HG03521 (cell line): ENCODE measurements at regions not wholly inside any gene's neighbourhood (a gene's known extent, or its start where the extent isn't known, plus 50 kb on each side); places are given as distances from the start of the nearest gene placed in this dataset.

Experiments used
- ATAC-seq: cut with Tn5 transposase; IDR thresholded peaks from one replicate; pipeline ENCODE4 v1.9.1; 2021; ENCODE audit warnings: mild to moderate bottlenecking, moderate library complexity; ENCODE audit not compliant: unreplicated experiment

GRCh38 chr3:139197251-139197650 lies 146.6 kb upstream of the MRPS22 start:
- no peak for ATAC-seq

GRCh38 chr3:139198186-139198585 lies 145.6 kb upstream of the MRPS22 start:
- ATAC-seq = no peak

GRCh38 chr3:139198929-139199328 lies 144.9 kb upstream of the MRPS22 start:
- ATAC-seq = no peak

GRCh38 chr3:139199421-139200010 lies 144.3 kb upstream of the MRPS22 start:
- ATAC-seq = no peak

GRCh38 chr3:139201446-139202225 lies 142.2 kb upstream of the MRPS22 start:
- ATAC-seq = no peak

- peak; percentile 48 for ATAC-seq
Observed at GRCh38 chr3:139202226-139202958, 141.4 kb upstream of the MRPS22 start.

- ATAC-seq = no peak
Observed at GRCh38 chr3:139202959-139203349, 140.9 kb upstream of the MRPS22 start.

- ATAC-seq = no peak
Observed at GRCh38 chr3:139203752-139204151, 140.1 kb upstream of the MRPS22 start.

GRCh38 chr3:139204728-139205127 lies 139.1 kb upstream of the MRPS22 start:
- no peak for ATAC-seq

GRCh38 chr3:139213936-139214335 lies 129.9 kb upstream of the MRPS22 start:
- ATAC-seq = no peak

GRCh38 chr3:139216958-139217357 lies 126.9 kb upstream of the MRPS22 start:
- ATAC-seq = no peak

GRCh38 chr3:139217633-139218032 lies 126.2 kb upstream of the MRPS22 start:
- no peak for ATAC-seq

- ATAC-seq = no peak
Observed at GRCh38 chr3:139218046-139218445, 125.8 kb upstream of the MRPS22 start.

- no peak for ATAC-seq
Observed at GRCh38 chr3:139219463-139219862, 124.4 kb upstream of the MRPS22 start.

- ATAC-seq = no peak
Observed at GRCh38 chr3:139222100-139222657, 121.6 kb upstream of the MRPS22 start.

- ATAC-seq = no peak
Observed at GRCh38 chr3:139225548-139225947, 118.3 kb upstream of the MRPS22 start.

GRCh38 chr3:139226731-139227130 lies 117.1 kb upstream of the MRPS22 start:
- ATAC-seq = no peak

GRCh38 chr3:139227165-139227564 lies 116.7 kb upstream of the MRPS22 start:
- ATAC-seq = no peak

GRCh38 chr3:139227827-139228226 lies 116.0 kb upstream of the MRPS22 start:
- ATAC-seq = no peak

GRCh38 chr3:139230391-139230790 lies 113.4 kb upstream of the MRPS22 start:
- no peak for ATAC-seq

- no peak for ATAC-seq
Observed at GRCh38 chr3:139231555-139232281, 112.1 kb upstream of the MRPS22 start.
